ENCODE measurements at regions not wholly inside any gene's neighbourhood (a gene's known extent, or its start where the extent isn't known, plus 50 kb on each side); places are given as distances from the start of the nearest gene placed in this dataset.

- no peak for TF ChIP-seq POLR2AphosphoS5 (IDR thresholded peaks at IDR 0.05)
- no peak for TF ChIP-seq RAD21 (conservative IDR thresholded peaks at IDR 0.05)
- TF ChIP-seq CTCF (IDR thresholded peaks at IDR 0.05; ENCODE audit: poor library complexity, severe bottlenecking), result no peak
- no peak for TF ChIP-seq REST (IDR thresholded peaks at IDR 0.05; ENCODE audit: borderline replicate concordance)
- TF ChIP-seq EZH2 (IDR thresholded peaks at IDR 0.05; ENCODE audit: borderline replicate concordance, insufficient read depth, low read length, poor library complexity, severe bottlenecking), result no peak
- TF ChIP-seq MXI1 (conservative IDR thresholded peaks at IDR 0.05; ENCODE audit: poor library complexity, severe bottlenecking), result no peak
- TF ChIP-seq EP300 (conservative IDR thresholded peaks at IDR 0.05; ENCODE audit: poor library complexity, severe bottlenecking), result no peak
- TF ChIP-seq TAF1 (IDR thresholded peaks at IDR 0.05; ENCODE audit: low read depth), result no peak
Measured at GRCh38 chr10:107984581-107984980, 820.1 kb upstream of the SORCS1 start.
